Activated naive CD4-positive, alpha-beta T cell treated with anti-CD3 and anti-CD28 coated beads, Interleukin-2, amount 50 U/mL, for 24 hours (primary cell): ENCODE measurements at regions not wholly inside any gene's neighbourhood (a gene's known extent, or its start where the extent isn't known, plus 50 kb on each side); places are given as distances from the start of the nearest gene placed in this dataset.
"Not testable (repeated sequence)": the region's sequence is repeated elsewhere in the genome, so short reads cannot be mapped to it uniquely, and the experiment has no call there.

Source experiments
- H3K27ac Mint-ChIP-seq: one replicate; pipeline ENCODE4 v1.8.0; 2021; ENCODE audit warnings: mild to moderate bottlenecking, mixed read lengths
- H3K27me3 Mint-ChIP-seq: one replicate; pipeline ENCODE4 v1.8.0; 2021; ENCODE audit warnings: mixed read lengths
- H3K36me3 Mint-ChIP-seq: one replicate; pipeline ENCODE4 v1.8.0; 2021; ENCODE audit warnings: mixed read lengths
- H3K4me1 Mint-ChIP-seq: one replicate; pipeline ENCODE4 v1.8.0; 2021; ENCODE audit warnings: mixed read lengths
- H3K4me3 Mint-ChIP-seq: one replicate; pipeline ENCODE4 v1.8.0; 2021; ENCODE audit warnings: mild to moderate bottlenecking, mixed read lengths
- H3K9me3 Mint-ChIP-seq: one replicate; pipeline ENCODE4 v1.8.0; 2021; ENCODE audit warnings: mixed read lengths

DNA sequence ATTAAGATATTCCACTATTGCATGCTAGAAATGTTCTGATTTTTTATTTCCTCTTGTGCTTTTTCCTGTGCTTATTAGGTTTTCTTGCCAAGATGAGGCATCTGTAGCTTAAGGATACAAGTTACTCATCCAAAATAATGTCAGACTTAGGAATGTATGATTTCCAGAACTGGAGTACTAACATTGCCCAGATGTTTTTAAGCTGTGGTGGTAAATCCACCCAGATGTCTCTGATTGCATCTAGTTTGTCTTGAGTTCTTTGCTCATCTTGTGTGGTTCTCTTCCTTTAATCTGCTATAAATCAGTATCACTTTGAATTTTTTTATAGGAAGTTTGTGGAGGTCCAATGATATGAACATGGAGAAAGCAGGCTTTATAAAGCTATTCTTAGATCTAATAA lies 337.5 kb upstream of the ZNF608 start:
- no peaks in the 10 kb centered on the region for H3K4me1 Mint-ChIP-seq
- H3K27me3 Mint-ChIP-seq, result no peaks in the 10 kb centered on the region
- H3K9me3 Mint-ChIP-seq, result peaks cover 5% of the 10 kb centered on the region
- no peaks in the 10 kb centered on the region for H3K36me3 Mint-ChIP-seq
- H3K4me3 Mint-ChIP-seq, result no peak overlapping the region
- H3K27ac Mint-ChIP-seq, result no peak overlapping the region

DNA sequence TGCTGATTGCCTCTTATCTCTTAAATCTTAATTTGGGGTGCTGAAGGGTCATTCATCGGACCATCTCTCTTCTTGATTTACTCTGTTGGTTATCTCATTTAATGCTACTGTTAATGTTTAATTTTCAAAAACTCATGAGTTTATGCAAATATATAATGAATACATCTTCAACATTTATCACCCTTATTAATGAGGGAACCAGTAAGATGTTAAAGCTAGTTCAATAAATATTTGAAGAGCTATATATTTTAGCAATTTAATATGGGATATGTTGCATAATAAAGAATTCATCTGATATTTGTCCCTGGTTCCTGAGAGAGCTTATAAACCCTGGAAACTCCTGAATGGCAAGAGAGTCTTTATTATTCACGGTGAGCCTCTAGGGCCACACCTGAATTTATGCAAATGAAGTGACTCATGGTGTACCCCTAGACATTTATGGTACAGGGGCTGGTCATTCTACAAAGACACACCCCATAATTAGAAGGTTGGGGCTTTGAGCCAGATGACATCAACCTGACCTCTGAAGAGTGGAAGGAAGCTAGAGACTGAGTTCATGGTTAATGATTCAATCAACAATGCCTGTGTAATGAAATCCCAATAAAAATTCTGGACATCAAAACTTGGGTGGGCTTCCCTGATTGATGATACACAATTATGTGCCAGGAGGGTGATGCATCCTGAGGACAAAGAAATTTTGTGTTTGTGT lies 339.5 kb upstream of the ZNF608 start:
- no peaks in the 10 kb centered on the region for H3K4me1 Mint-ChIP-seq
- no peak overlapping the region for H3K4me3 Mint-ChIP-seq
- H3K9me3 Mint-ChIP-seq, result peaks cover 11% of the 10 kb centered on the region
- H3K36me3 Mint-ChIP-seq, result no peaks in the 10 kb centered on the region
- H3K27me3 Mint-ChIP-seq, result no peaks in the 10 kb centered on the region
- no peak overlapping the region for H3K27ac Mint-ChIP-seq

GRCh38 chr5:125088522-125089105 lies 342.2 kb upstream of the ZNF608 start:
- no peak overlapping the region for H3K4me3 Mint-ChIP-seq
- H3K9me3 Mint-ChIP-seq, result peaks cover 11% of the 10 kb centered on the region
- H3K4me1 Mint-ChIP-seq, result no peaks in the 10 kb centered on the region
- H3K36me3 Mint-ChIP-seq, result no peaks in the 10 kb centered on the region
- no peaks in the 10 kb centered on the region for H3K27me3 Mint-ChIP-seq
- no peak overlapping the region for H3K27ac Mint-ChIP-seq

DNA sequence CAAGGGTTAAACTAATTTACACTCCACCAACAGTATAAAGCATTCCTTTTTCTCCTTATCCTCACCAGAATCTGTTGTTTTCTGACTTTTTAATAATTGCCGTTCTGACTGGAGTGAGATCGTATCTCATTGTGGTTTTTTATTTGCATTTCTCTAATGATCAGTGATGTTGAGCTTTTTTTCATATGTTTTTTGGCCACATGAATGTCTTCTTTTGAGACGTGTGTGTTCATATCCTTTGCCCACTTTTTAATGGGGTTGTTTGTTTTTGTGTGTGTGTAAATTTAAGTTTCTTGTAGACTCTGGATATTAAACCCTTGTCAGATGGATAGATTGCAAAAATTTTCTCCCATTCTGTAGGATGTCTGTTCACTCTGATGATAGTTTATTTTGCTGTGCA lies 345.7 kb upstream of the ZNF608 start:
- H3K4me3 Mint-ChIP-seq, H3K9me3 Mint-ChIP-seq, H3K27ac Mint-ChIP-seq, H3K36me3 Mint-ChIP-seq, H3K27me3 Mint-ChIP-seq, H3K4me1 Mint-ChIP-seq: not testable (repeated sequence)

- no peak overlapping the region for H3K4me3 Mint-ChIP-seq
- no peaks in the 10 kb centered on the region for H3K27me3 Mint-ChIP-seq
- H3K4me1 Mint-ChIP-seq, result no peaks in the 10 kb centered on the region
- no peak overlapping the region for H3K27ac Mint-ChIP-seq
- peaks cover 6% of the 10 kb centered on the region for H3K9me3 Mint-ChIP-seq
- H3K36me3 Mint-ChIP-seq, result no peaks in the 10 kb centered on the region
Measured at GRCh38 chr5:125093776-125094175, 347.3 kb upstream of the ZNF608 start.

- no peaks in the 10 kb centered on the region for H3K27me3 Mint-ChIP-seq
- no peak overlapping the region for H3K4me3 Mint-ChIP-seq
- H3K9me3 Mint-ChIP-seq, result no peaks in the 10 kb centered on the region
- no peaks in the 10 kb centered on the region for H3K36me3 Mint-ChIP-seq
- H3K27ac Mint-ChIP-seq, result no peak overlapping the region
- no peaks in the 10 kb centered on the region for H3K4me1 Mint-ChIP-seq
Measured at GRCh38 chr5:125100342-125100741, 353.9 kb upstream of the ZNF608 start.

DNA sequence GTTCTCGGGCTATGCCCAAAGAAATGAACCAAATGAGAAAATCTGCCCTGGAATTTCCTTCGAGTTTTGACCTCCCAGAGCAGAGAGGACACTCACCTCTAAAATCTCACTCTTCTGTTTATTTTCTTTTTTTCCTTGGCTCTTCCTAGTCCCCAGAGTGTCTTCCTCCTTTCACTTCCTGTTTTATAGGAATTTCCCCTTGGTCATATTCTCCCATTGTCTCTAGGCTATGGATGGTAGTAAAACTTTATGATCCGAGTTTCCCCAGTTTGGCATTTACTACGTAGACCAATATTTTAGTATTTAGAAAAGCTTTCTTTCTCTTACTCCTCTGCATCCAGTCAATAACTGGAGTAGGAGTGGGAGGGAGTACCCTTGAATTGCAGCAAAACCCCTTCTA lies 354.5 kb upstream of the ZNF608 start:
- Mint-ChIP-seq H3K27me3 (no peaks in the 10 kb centered on the region), H3K4me1 (no peaks in the 10 kb centered on the region), H3K27ac (no peak overlapping the region), H3K36me3 (no peaks in the 10 kb centered on the region), H3K9me3 (no peaks in the 10 kb centered on the region), H3K4me3 (no peak overlapping the region)

DNA sequence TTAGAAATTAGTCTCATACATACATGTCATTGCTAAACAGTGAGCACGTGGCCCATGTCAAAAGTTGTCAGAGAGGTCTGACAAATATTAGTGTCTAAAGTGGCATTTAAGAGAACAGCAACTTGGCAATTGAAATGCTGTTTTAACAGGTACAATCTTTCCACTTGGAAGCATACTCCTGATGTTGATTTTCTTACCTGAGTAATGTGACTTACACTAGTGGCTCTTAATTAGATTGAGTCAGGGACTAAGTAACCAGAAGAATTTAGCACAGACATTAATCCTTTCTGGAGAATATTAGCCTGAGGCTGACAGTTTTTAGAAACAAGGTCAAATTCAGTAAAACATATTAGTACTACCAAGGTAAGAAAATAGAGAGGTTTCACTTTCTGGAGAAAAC lies 357.0 kb upstream of the ZNF608 start:
- no peaks in the 10 kb centered on the region for H3K4me1 Mint-ChIP-seq
- no peaks in the 10 kb centered on the region for H3K36me3 Mint-ChIP-seq
- H3K27ac Mint-ChIP-seq, result no peak overlapping the region
- H3K27me3 Mint-ChIP-seq, result no peaks in the 10 kb centered on the region
- H3K9me3 Mint-ChIP-seq, result no peaks in the 10 kb centered on the region
- H3K4me3 Mint-ChIP-seq, result no peak overlapping the region

DNA sequence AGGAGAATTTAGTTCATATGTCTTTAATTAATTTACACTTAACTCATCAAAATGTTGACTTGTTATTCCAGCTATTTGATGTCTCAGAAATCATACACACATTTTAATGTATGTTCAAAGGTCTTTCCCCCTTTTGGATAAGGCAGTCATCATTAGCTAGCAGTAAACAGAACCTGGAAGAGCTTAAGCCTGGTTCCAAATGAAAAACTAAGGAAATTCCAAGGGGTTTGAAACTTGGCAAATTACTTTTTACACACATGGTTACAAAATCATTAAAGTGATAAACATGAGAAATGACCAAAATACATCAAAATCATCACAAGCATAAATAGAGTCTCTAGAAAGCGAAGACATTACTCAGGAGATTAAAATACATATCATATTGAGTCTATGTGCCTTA lies 359.8 kb upstream of the ZNF608 start:
- Mint-ChIP-seq H3K4me3 (no peak overlapping the region), H3K4me1 (no peaks in the 10 kb centered on the region), H3K9me3 (peaks cover 6% of the 10 kb centered on the region), H3K36me3 (no peaks in the 10 kb centered on the region), H3K27ac (no peak overlapping the region), H3K27me3 (no peaks in the 10 kb centered on the region)

GRCh38 chr5:125106881-125107280 lies 360.4 kb upstream of the ZNF608 start:
- no peak overlapping the region for H3K27ac Mint-ChIP-seq
- H3K36me3 Mint-ChIP-seq, result no peaks in the 10 kb centered on the region
- no peaks in the 10 kb centered on the region for H3K27me3 Mint-ChIP-seq
- H3K4me3 Mint-ChIP-seq, result no peak overlapping the region
- H3K4me1 Mint-ChIP-seq, result no peaks in the 10 kb centered on the region
- H3K9me3 Mint-ChIP-seq, result peaks cover 12% of the 10 kb centered on the region

DNA sequence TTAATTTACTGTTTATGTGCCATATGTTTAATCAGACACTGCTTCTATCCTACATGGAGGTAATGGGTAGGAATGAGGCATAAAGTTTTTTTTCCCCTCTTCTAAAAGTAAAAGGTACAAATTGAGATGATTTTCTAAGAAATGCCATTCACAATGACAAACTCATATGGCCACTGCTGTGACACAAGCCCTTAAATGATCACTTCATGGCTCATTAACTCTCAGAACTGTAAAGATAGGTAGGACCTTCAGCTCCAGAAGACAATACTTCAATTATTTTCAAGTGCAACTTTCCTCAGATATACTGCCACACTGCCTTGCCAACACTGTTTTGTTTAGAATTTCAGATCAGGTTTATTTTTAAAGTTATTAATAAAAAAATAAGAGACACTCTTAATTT lies 362.9 kb upstream of the ZNF608 start:
- no peak overlapping the region for H3K27ac Mint-ChIP-seq
- peaks cover 1% of the 10 kb centered on the region for H3K27me3 Mint-ChIP-seq
- peaks cover 12% of the 10 kb centered on the region for H3K9me3 Mint-ChIP-seq
- H3K4me1 Mint-ChIP-seq, result no peaks in the 10 kb centered on the region
- H3K4me3 Mint-ChIP-seq, result no peak overlapping the region
- no peaks in the 10 kb centered on the region for H3K36me3 Mint-ChIP-seq

GRCh38 chr5:125109816-125110215 lies 363.4 kb upstream of the ZNF608 start:
- H3K27me3 Mint-ChIP-seq, result peaks cover 1% of the 10 kb centered on the region
- H3K36me3 Mint-ChIP-seq, result no peaks in the 10 kb centered on the region
- H3K4me1 Mint-ChIP-seq, result no peaks in the 10 kb centered on the region
- peaks cover 12% of the 10 kb centered on the region for H3K9me3 Mint-ChIP-seq
- no peak overlapping the region for H3K4me3 Mint-ChIP-seq
- H3K27ac Mint-ChIP-seq, result no peak overlapping the region

GRCh38 chr5:125112196-125112595 lies 365.8 kb upstream of the ZNF608 start:
- H3K36me3 Mint-ChIP-seq, result no peaks in the 10 kb centered on the region
- peaks cover 1% of the 10 kb centered on the region for H3K27me3 Mint-ChIP-seq
- peaks cover 12% of the 10 kb centered on the region for H3K9me3 Mint-ChIP-seq
- no peak overlapping the region for H3K4me3 Mint-ChIP-seq
- H3K27ac Mint-ChIP-seq, result no peak overlapping the region
- H3K4me1 Mint-ChIP-seq, result no peaks in the 10 kb centered on the region

GRCh38 chr5:125113328-125113727 lies 366.9 kb upstream of the ZNF608 start:
- Mint-ChIP-seq H3K27ac (no peak overlapping the region), H3K4me1 (no peaks in the 10 kb centered on the region), H3K36me3 (no peaks in the 10 kb centered on the region), H3K9me3 (peaks cover 12% of the 10 kb centered on the region), H3K27me3 (peaks cover 1% of the 10 kb centered on the region), H3K4me3 (no peak overlapping the region)

DNA sequence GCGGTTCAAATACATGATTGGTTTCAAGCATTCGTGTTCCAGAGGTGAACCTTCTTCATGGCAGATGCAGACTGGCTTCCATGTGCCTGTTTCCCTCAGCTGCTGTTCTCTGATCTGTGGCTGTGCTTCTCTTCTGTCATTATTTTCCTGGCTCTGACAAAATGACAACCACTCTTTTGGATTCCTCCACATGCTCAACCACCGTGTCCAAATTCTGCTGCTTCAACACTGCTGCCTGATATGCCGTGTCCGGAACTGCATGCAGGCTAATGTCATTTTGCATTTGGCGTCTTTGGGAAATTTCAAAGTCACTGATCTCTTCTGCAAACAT lies 368.7 kb upstream of the ZNF608 start:
- Mint-ChIP-seq H3K27ac (no peak overlapping the region), H3K4me1 (no peaks in the 10 kb centered on the region), H3K4me3 (no peak overlapping the region), H3K36me3 (no peaks in the 10 kb centered on the region), H3K27me3 (peaks cover 1% of the 10 kb centered on the region), H3K9me3 (peaks cover 13% of the 10 kb centered on the region)

GRCh38 chr5:125117566-125117965 lies 371.1 kb upstream of the ZNF608 start:
- peaks cover 4% of the 10 kb centered on the region for H3K9me3 Mint-ChIP-seq
- no peaks in the 10 kb centered on the region for H3K4me1 Mint-ChIP-seq
- no peaks in the 10 kb centered on the region for H3K36me3 Mint-ChIP-seq
- no peak overlapping the region for H3K27ac Mint-ChIP-seq
- no peak overlapping the region for H3K4me3 Mint-ChIP-seq
- H3K27me3 Mint-ChIP-seq, result peaks cover 1% of the 10 kb centered on the region

- H3K27ac Mint-ChIP-seq, result no peak overlapping the region
- no peak overlapping the region for H3K4me3 Mint-ChIP-seq
- H3K36me3 Mint-ChIP-seq, result no peaks in the 10 kb centered on the region
- H3K4me1 Mint-ChIP-seq, result no peaks in the 10 kb centered on the region
- H3K9me3 Mint-ChIP-seq, result peaks cover 4% of the 10 kb centered on the region
- no peaks in the 10 kb centered on the region for H3K27me3 Mint-ChIP-seq
Measured at GRCh38 chr5:125120012-125120411, 373.6 kb upstream of the ZNF608 start.
